HG02840 (cell line): ENCODE measurements at regions not wholly inside any gene's neighbourhood (a gene's known extent, or its start where the extent isn't known, plus 50 kb on each side); places are given as distances from the start of the nearest gene placed in this dataset.
"Not testable (repeated sequence)": the region's sequence is repeated elsewhere in the genome, so short reads cannot be mapped to it uniquely, and the experiment has no call there.

Experiments
- ATAC-seq: cut with Tn5 transposase; IDR thresholded peaks from one replicate; pipeline ENCODE4 v1.9.1; 2021; ENCODE audit warnings: mild to moderate bottlenecking, moderate library complexity, moderate number of reproducible peaks; ENCODE audit not compliant: unreplicated experiment, low FRiP score

GRCh38 chr16:29311461-29312344, 94.8 kb downstream of the NPIPB11 start:
- ATAC-seq = no peak

- no peak for ATAC-seq
Measured at GRCh38 chr16:29310852-29311314, 95.6 kb downstream of the NPIPB11 start.

DNA sequence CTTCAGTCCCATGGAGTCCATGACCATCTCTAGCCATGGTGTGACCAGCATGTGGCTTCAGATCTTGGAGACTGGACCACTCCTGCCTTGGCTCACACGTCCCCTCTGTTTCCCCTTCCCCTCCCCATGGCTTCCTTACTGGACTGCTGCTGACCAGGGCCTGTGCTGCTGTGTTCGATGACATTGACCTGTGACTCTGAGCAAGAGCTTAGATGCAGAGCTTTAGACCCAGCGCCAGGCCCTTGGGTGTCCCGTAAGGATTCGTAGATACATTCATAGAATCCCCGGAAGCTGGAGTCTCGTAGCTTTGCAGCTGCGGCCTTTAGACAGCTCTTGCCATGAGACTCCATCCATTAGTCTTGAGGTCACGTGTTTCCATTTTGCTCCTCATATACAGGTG, 96.3 kb downstream of the NPIPB11 start:
- not testable (repeated sequence) for ATAC-seq

DNA sequence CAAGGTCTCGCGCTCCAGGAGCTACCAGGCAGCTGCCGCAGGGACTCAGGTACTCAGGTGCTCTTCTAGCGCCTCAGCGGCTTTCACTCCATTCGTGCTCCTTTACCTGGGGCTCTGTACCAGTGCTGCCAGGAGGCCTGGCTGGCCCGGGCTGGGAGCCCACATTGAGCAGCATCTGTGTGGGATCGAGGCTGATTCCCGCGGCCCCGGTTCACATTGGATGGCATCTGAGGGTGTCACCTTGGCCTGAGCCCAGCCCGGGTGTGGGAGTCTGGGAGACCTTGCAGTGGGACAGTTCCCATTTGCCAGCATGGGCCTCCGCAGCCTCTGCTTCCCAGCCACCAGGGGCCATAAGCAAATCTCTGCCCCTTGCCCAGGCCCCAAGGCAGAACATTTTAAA, 96.9 kb downstream of the NPIPB11 start:
- not testable (repeated sequence) for ATAC-seq

DNA sequence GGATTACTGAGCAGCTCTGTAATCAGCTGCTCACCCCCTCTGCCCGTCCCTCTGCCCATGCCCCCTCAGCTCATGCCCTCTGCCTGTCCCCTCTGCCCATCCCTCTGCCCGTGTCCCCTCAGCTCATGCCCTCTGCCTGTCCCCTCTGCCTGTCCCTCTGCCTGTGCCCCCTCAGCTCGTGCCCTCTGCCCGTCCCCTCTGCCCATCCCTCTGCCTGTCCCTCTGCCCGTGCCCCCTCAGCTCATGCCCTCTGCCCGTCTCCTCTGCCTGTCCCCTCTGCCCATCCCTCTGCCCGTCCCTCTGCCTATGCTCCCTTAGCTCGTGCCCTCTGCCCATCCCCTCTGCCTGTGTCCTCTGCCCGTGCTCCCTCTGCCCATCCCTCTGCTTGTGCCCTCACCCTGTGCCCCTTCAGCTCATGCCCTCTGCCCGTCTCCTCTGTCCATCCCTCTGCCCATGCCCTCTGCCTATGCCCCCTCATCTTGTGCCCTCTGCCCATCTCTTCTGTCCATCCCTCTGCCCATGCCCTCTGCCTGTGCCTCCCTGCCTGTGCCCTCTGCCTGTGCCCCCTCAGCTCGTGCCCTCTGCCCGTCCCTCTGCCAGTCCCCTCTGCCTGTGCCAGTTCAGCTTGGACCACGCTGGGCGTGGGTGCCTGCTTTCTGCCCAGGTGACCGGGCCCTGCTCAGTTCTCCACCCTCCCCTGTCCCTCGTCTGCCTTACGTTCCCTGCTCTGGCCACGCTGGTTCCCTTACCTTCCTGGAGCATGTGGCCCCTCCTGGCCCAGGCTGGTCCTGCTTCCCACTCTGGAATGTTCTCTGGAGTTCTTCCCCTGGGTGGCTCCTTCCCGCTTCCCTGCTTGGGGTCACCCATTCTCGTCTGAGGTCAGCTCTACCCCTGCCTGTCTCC, 97.6 kb downstream of the NPIPB11 start:
- ATAC-seq = no peak

DNA sequence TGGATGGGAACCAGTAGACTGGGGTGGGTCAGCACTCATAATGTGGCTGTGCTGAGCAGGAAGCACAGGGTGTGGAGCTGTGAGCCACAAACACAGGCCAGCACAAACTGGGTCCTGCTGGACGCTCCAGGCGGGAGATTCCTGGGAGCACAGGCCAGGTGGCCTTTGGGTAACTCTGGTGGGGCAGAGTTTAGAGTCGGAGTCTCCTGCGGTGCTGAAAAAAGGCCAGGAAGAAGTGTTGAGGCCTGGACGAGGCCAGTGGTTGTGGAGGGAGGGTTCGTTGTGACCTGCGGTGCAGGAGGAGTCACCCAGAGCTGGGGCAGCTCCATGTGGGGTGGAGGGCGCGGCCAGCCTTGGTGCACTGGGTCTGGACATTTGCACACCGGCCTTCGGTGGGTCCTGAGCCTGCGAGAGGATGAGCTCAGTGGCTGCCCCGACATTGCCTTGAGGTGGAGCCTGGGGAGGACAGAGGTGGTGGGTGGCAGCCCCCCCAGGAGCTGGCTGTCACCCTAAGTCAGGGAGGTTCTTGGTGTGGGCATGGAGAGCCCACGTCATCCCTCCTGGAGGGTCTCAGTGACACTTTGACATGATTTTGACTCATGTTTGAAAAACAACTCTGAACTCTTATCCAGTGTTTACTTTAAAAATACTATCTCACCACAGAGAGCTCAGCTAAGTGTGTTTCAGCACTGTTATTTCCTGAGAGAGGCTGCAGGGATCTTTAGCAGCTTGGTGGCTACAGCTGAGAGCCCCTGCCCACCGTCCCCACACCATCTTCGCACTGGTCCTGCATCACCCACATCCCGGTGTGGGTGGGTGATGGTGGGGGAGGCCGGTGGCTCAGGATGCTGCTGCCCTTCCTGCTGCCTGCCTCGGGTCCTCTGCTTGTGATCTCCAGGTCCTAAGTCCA, 98.7 kb downstream of the NPIPB11 start:
- ATAC-seq = no peak

DNA sequence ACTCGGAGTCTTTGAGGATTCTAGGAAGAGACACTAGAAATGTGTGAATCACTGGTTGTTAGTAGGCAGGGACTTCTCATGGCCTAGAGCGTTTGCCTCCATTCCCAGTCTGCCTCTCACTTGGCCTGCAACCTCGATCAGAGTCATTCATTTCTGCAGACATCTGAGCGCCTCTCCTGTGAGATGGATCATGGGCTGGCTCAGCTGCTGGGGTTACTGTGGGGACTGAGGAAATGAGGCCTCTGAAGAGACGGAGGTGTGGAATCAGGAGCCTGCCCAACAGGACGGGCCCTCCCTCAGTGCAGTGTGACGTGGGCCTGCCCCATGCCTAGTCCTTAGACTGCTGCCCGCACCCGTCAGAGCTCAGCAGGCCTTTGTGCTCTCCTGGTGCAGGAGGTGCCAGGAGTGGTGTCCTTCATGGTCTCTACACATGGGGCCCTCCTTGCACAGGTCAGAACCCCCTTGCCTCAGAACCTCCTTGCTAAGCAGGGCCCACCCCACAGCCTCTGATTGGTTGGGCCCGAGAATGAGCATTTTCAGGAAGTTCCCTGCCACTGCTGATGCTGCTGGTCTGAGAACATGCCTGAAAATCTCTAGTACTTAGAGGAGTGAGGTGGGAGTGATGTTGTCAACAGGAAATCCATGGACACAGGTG, 99.4 kb downstream of the NPIPB11 start:
- ATAC-seq = no peak

DNA sequence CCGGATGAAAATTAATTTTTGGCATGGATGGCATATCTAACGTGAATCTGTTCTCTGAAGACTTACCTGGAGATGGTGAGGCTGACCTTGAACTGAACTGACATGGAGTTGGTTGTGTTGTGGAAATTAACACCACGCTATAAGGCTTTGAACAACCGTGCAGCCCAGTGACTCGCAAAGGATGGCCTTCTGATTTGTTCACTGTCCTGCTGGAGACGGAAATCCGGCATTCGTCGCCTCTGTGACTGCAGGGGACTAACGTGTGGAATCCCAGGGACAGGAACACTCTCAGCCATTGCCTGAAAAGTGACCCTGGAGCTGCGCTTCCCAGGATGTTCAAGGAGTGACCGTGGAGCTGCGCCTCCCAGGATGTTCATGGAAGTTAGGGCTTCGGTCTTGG, 100.3 kb downstream of the NPIPB11 start:
- ATAC-seq = no peak

GRCh38 chr16:29305018-29305417, 101.5 kb downstream of the NPIPB11 start:
- not testable (repeated sequence) for ATAC-seq

GRCh38 chr16:29304251-29304650, 102.3 kb downstream of the NPIPB11 start:
- no peak for ATAC-seq

GRCh38 chr16:29303520-29303919, 103.0 kb downstream of the NPIPB11 start:
- ATAC-seq = no peak

DNA sequence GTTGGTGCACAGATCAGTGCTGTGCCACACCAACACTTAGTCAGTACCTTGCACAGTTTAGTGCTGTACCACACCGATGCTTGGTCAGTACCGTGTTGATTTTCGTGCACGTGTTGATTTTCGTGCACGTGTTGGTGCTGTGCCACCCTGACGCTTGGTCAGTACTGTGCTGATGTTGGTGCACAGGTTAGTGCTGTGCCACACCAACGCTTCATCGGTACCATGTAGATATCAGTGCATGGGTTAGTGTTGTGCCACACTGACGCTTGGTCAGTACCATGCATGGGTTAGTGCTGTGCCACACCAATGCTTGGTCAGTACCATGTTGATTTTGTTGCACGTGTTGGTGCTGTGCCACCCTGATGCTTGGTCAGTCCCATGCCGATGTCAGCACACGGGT, 103.5 kb downstream of the NPIPB11 start:
- ATAC-seq = no peak

- not testable (repeated sequence) for ATAC-seq
Measured at GRCh38 chr16:29302433-29302832, 104.1 kb downstream of the NPIPB11 start.

GRCh38 chr16:29301662-29302285, 104.7 kb downstream of the NPIPB11 start:
- ATAC-seq = not testable (repeated sequence)

GRCh38 chr16:29300541-29301535, 105.7 kb downstream of the NPIPB11 start:
- not testable (repeated sequence) for ATAC-seq

GRCh38 chr16:29300030-29300491, 106.5 kb downstream of the NPIPB11 start:
- ATAC-seq = not testable (repeated sequence)

DNA sequence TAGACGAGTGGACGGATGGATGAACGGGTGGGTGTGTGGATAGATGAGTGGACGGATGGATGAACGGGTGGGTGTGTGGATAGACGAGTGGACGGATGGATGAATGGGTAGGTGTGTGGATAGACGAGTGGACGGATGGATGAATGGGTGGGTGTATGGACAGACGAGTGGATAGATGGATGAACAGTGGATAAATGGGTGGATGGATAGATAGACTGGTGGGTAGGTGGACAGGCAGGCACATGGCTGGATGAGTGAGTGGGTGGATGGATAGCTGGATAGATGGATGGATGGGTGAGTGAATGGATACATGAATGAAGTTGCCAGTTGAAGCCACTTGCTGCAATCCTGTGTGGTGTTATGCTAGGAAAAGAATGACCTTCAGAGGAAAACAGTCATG, 107.5 kb downstream of the NPIPB11 start:
- not testable (repeated sequence) for ATAC-seq

- not testable (repeated sequence) for ATAC-seq
Measured at GRCh38 chr16:29298307-29298706, 108.2 kb downstream of the NPIPB11 start.
